ENCODE measurements at regions not wholly inside any gene's neighbourhood (a gene's known extent, or its start where the extent isn't known, plus 50 kb on each side); places are given as distances from the start of the nearest gene placed in this dataset.
"Not testable (repeated sequence)": the region's sequence is repeated elsewhere in the genome, so short reads cannot be mapped to it uniquely, and the experiment has no call there.

- Mint-ChIP-seq H3K4me1 (peaks cover 0 to 5% (median 0%) of the 10 kb centered on the region in 3 donors), H3K9me3 (peaks cover 1 to 5% (median 2%) of the 10 kb centered on the region in 3 donors), H3K4me3 (no peak overlapping the region), H3K27me3 (no peaks in the 10 kb centered on the region), H3K27ac (no peak overlapping the region), H3K36me3 (peaks cover under 1% of the 10 kb centered on the region)
Measured at GRCh38 chr14:99025418-99025817, 246.6 kb downstream of the BCL11B start.

GRCh38 chr14:99026471-99026870, 245.5 kb downstream of the BCL11B start:
- H3K27ac Mint-ChIP-seq = peak overlapping the region in 1 of 3 donors; percentile 11
- H3K9me3 Mint-ChIP-seq = peaks cover 0 to 2% (median 0%) of the 10 kb centered on the region in 3 donors
- H3K27me3 Mint-ChIP-seq = no peaks in the 10 kb centered on the region
- peaks cover 0 to 2% (median 0%) of the 10 kb centered on the region in 3 donors for H3K4me1 Mint-ChIP-seq
- H3K36me3 Mint-ChIP-seq = no peaks in the 10 kb centered on the region
- H3K4me3 Mint-ChIP-seq = no peak overlapping the region

- Mint-ChIP-seq H3K27ac (no peak overlapping the region), H3K9me3 (peaks cover 0 to 5% (median 2%) of the 10 kb centered on the region in 3 donors), H3K4me3 (no peak overlapping the region), H3K27me3 (no peaks in the 10 kb centered on the region), H3K4me1 (peaks cover 0 to 2% (median 0%) of the 10 kb centered on the region in 3 donors), H3K36me3 (no peaks in the 10 kb centered on the region)
Measured at GRCh38 chr14:99028041-99028440, 244.0 kb downstream of the BCL11B start.

DNA sequence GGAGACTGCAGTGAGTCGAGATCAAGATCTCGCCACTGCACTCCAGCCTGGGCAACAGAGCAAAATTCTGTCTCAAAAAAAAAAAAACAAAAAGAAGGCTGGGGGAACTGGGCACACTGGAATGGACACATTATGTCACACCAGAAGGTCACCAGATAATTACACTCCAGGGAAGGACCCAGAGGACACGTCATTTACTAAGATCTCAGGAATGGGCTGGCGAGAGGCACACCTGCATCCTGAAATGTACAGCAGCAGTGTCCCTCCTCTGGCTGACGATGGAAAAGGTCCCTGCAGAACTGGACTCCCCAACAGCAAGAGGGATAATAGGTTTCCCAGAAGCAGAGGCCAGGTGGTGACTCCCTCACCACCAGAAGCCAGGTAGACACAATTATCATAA, 243.5 kb downstream of the BCL11B start:
- H3K4me3 Mint-ChIP-seq = no peak overlapping the region
- no peaks in the 10 kb centered on the region for H3K36me3 Mint-ChIP-seq
- no peaks in the 10 kb centered on the region for H3K27me3 Mint-ChIP-seq
- H3K4me1 Mint-ChIP-seq = peaks cover 0 to 2% (median 0%) of the 10 kb centered on the region in 3 donors
- H3K9me3 Mint-ChIP-seq = peaks cover 0 to 6% (median 3%) of the 10 kb centered on the region in 3 donors
- H3K27ac Mint-ChIP-seq = no peak overlapping the region

DNA sequence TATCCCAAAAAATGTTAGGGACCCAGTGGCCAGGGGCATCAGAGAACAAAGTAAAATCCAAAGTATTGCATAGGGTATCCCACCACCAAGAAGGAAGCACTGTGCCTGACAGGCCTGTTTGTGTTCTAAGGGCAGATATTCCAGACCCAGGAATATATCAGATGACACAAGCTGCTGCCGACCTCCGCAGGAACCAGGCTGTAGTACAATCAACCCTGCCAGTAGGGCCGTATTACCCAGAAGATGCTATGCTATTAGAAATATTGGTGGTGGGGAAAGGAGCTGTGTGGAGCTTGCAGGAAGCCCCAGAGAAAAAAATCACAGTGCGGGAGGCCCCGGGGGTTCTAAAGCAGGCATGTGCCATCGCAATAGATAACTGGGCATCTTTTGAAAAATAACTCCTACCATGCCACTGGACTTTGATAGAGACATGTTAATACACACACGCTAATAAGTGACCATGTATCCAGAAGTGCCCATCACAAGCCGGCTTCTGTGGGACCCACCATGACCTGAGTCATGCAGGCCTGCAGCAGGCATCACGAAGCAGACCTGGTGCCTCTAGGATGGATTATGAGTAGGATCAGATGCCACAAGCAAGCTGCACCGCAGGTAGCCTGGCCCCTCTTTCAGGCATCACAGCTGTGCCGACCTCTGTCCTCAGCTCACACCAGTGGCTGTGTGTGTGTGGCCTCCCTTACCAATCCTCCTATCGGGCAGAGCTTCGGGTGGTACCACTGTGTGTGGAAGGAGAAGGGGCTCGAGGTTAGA, 242.7 kb downstream of the BCL11B start:
- no peak overlapping the region for H3K27ac Mint-ChIP-seq
- H3K9me3 Mint-ChIP-seq = peaks cover 0 to 6% (median 3%) of the 10 kb centered on the region in 3 donors
- peaks cover 0 to 4% (median 0%) of the 10 kb centered on the region in 3 donors for H3K4me1 Mint-ChIP-seq
- no peaks in the 10 kb centered on the region for H3K36me3 Mint-ChIP-seq
- no peak overlapping the region for H3K4me3 Mint-ChIP-seq
- H3K27me3 Mint-ChIP-seq = no peaks in the 10 kb centered on the region

DNA sequence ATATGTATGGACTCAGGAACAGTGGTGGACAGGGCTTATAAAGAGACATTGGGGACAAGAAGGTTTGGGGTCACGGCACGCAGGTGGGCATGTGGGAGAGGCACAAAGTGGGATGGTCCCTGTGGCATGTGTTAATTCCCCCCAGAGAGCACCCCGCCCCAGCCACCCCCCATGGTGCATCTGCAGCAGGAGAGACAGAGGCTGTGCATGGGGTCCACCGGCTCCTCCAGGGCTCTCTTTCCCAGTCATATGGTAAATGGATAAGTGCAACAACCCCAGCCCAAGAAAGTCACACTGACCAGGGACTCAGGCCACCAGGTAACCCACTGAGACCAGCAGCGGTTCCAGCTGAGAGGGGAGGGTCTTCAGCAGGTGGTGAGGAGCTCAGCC, 242.1 kb downstream of the BCL11B start:
- Mint-ChIP-seq H3K9me3 (peaks cover 0 to 6% (median 3%) of the 10 kb centered on the region in 3 donors), H3K27me3 (no peaks in the 10 kb centered on the region), H3K4me3 (no peak overlapping the region), H3K36me3 (no peaks in the 10 kb centered on the region), H3K27ac (no peak overlapping the region), H3K4me1 (peaks cover 0 to 2% (median 0%) of the 10 kb centered on the region in 3 donors)

DNA sequence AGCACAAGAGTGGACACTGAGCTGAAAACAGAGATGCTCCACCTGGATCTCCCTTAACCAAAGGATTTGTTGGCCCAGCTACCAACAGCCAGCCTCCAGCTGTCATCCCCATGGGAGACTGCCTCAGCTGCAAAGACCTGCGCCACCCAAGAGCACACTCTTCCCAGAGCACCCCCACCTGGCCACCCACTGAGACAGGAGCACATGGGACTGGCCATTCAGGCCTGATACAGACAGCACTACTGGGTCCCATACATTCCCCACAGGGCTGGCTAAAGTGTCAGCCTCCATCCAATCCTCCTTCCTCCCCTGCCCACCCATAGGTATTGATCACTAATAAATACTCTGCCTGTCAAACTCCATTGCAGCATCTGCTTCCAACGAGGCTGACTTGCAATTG, 241.5 kb downstream of the BCL11B start:
- no peak overlapping the region for H3K27ac Mint-ChIP-seq
- H3K36me3 Mint-ChIP-seq = no peaks in the 10 kb centered on the region

DNA sequence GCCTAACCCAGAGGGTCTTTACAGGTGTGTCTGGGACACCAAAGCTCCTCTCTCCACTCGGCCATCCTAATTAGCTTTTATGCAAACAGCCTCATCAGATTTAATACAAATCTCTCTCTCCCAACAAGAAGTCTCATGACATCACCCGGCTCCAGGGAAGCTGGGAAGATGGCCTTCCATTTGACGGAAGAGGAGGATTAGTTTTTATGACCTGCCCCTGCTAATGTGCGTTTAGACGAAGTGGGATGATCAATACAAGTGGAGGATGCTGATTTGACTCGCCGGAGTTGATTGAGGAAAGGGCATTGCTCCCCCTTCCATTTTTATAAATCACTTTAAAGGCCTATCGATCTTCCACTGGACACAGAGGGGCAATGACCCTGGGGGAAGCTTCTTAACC, 239.2 kb downstream of the BCL11B start:
- H3K27me3 Mint-ChIP-seq = no peaks in the 10 kb centered on the region
- H3K36me3 Mint-ChIP-seq = peaks cover 2% of the 10 kb centered on the region
- H3K9me3 Mint-ChIP-seq = peaks cover 0 to 6% (median 2%) of the 10 kb centered on the region in 3 donors
- H3K4me3 Mint-ChIP-seq = no peak overlapping the region
- H3K27ac Mint-ChIP-seq = no peak overlapping the region
- peaks cover 0 to 2% (median 0%) of the 10 kb centered on the region in 3 donors for H3K4me1 Mint-ChIP-seq

More for the DNA sequence above, 241.5 kb downstream of the BCL11B start:
- Mint-ChIP-seq H3K4me3 (no peak overlapping the region), H3K27me3 (no peaks in the 10 kb centered on the region), H3K4me1 (peaks cover 0 to 2% (median 0%) of the 10 kb centered on the region in 3 donors), H3K9me3 (peaks cover 0 to 6% (median 3%) of the 10 kb centered on the region in 3 donors)

- no peak overlapping the region for H3K27ac Mint-ChIP-seq
- peaks cover 0 to 6% (median 2%) of the 10 kb centered on the region in 3 donors for H3K9me3 Mint-ChIP-seq
- H3K4me1 Mint-ChIP-seq = peaks cover 0 to 2% (median 0%) of the 10 kb centered on the region in 3 donors
Measured at GRCh38 chr14:99033951-99034350, 238.0 kb downstream of the BCL11B start.

DNA sequence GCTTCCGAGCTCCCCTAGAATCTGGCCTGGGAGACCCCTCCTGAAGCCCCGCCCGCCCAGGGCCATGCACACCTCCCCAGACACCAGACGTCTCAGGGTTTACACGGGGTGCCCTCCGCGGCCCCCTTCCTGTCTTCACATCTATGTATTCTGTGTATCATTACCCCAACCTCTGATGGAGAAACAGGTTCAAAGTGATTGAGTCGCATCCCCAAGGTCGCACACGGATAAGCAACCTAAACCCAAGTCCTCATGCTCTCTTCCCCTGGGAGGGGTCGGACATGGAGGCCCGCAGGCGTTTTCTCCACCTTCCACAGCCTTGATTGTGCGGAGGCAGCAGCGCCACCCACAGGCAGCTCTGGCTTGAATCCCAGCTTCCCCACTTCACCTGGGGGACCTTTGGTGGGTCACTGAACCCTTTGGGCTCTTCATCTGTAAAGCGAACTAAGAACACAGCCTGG, 237.3 kb downstream of the BCL11B start:
- no peaks in the 10 kb centered on the region for H3K27me3 Mint-ChIP-seq
- H3K4me1 Mint-ChIP-seq = peaks cover 0 to 2% (median 0%) of the 10 kb centered on the region in 3 donors
- H3K4me3 Mint-ChIP-seq = no peak overlapping the region
- peaks cover 2% of the 10 kb centered on the region for H3K36me3 Mint-ChIP-seq
- peaks cover 0 to 6% (median 2%) of the 10 kb centered on the region in 3 donors for H3K9me3 Mint-ChIP-seq
- H3K27ac Mint-ChIP-seq = no peak overlapping the region

More at GRCh38 chr14:99033951-99034350, 238.0 kb downstream of the BCL11B start:
- H3K27me3 Mint-ChIP-seq = no peaks in the 10 kb centered on the region
- no peak overlapping the region for H3K4me3 Mint-ChIP-seq
- H3K36me3 Mint-ChIP-seq = peaks cover 2% of the 10 kb centered on the region

DNA sequence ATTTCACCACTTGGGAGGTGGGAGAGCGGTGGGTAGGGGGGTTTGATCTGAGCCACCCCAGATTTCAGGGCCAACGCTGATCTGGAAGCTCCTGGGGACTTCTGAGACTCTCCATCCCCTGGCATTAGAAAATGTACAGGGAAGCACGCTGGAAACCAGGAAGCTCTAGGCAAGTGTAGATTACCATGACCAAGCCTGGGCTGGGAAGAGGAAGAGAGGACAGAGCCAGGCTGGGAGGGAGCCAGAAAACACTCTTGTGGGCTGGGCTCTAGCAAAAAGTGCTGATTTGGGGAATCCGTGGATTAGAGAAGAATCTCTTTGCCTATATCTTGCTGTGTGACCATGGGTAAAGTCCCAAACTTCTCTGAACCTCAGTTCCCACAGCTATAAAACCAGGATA, 236.7 kb downstream of the BCL11B start:
- H3K27me3 Mint-ChIP-seq = no peaks in the 10 kb centered on the region
- peaks cover 2% of the 10 kb centered on the region for H3K36me3 Mint-ChIP-seq
- H3K4me1 Mint-ChIP-seq = peaks cover 0 to 2% (median 0%) of the 10 kb centered on the region in 3 donors
- H3K27ac Mint-ChIP-seq = no peak overlapping the region
- H3K9me3 Mint-ChIP-seq = peaks cover 2 to 6% (median 2%) of the 10 kb centered on the region in 3 donors
- H3K4me3 Mint-ChIP-seq = no peak overlapping the region

GRCh38 chr14:99035712-99036610, 236.0 kb downstream of the BCL11B start:
- no peak overlapping the region for H3K4me3 Mint-ChIP-seq
- H3K4me1 Mint-ChIP-seq = peaks cover 0 to 2% (median 0%) of the 10 kb centered on the region in 3 donors
- peaks cover 2% of the 10 kb centered on the region for H3K36me3 Mint-ChIP-seq
- peaks cover 2 to 6% (median 2%) of the 10 kb centered on the region in 3 donors for H3K9me3 Mint-ChIP-seq
- no peaks in the 10 kb centered on the region for H3K27me3 Mint-ChIP-seq
- H3K27ac Mint-ChIP-seq = no peak overlapping the region

DNA sequence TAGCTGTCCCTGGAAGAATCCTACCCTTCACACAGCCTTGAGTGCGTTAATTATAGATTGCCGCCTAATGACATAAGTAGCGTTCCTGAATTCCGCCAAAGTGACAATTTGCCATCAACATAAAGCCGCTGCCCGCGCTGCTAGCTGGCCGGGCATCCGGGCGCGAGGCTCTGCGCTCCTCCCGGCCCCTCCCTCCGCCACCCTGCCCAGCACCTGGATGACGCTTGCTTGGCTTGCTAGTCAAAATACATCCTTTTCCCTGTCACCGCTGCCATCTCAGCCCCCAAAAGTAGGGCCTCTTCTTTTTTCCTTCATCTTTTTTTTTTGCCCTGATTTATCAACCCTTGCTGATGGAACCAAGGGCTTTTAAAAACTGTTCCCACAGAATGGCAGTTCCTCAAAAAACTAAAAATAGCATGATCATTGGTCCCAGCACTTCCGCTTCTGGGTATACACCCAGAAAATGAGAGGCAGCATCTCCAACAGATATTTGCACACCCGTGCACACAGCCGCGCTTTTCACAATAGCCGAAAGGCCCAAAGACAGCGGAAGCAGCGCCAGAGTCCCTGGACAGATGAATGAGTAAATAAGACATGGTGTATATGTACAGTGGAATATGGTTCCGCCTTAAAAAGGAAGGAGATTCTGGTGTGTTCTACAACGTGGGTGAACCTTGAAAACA, 235.2 kb downstream of the BCL11B start:
- peaks cover 2 to 6% (median 2%) of the 10 kb centered on the region in 3 donors for H3K9me3 Mint-ChIP-seq
- peaks cover 0 to 2% (median 0%) of the 10 kb centered on the region in 3 donors for H3K4me1 Mint-ChIP-seq
- peaks cover 2% of the 10 kb centered on the region for H3K36me3 Mint-ChIP-seq
- H3K27me3 Mint-ChIP-seq = no peaks in the 10 kb centered on the region
- H3K27ac Mint-ChIP-seq = no peak overlapping the region
- no peak overlapping the region for H3K4me3 Mint-ChIP-seq

DNA sequence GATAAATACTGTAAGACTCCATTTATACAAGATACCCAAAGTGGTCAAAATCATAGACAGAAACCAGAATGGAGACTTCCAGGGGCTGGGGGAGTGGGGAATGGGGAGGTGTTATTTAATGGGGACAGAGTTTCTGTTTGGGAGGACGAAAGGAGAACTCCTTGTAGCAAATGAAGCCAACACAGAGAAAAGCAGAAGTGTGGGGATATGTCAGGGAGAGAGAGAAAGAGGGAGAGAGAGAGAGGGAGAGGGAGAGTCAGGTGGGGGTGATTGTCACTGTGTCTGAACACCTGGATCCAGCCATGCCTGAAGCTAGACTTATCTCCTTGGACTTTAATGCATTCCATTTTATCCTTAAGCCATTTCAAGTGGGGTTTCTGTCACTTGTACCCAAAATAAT, 234.7 kb downstream of the BCL11B start:
- H3K9me3 Mint-ChIP-seq, H3K27ac Mint-ChIP-seq, H3K4me3 Mint-ChIP-seq, H3K36me3 Mint-ChIP-seq, H3K4me1 Mint-ChIP-seq, H3K27me3 Mint-ChIP-seq: not testable (repeated sequence)
